CD14-positive monocyte (primary cell): ENCODE measurements at regions not wholly inside any gene's neighbourhood (a gene's known extent, or its start where the extent isn't known, plus 50 kb on each side); places are given as distances from the start of the nearest gene placed in this dataset.

ENCODE experiments used
- DNase-seq, 3 donors: peaks; one replicate each; pipeline ENCODE4 v3.0.0-alpha.2; 2011 to 2022
- H2AFZ ChIP-seq: 2 replicates; pipeline ENCODE4 v1.6.0; 2012; ENCODE audit warnings: mild to moderate bottlenecking, low read depth, low read length, inconsistent platforms; ENCODE audit not compliant: insufficient read depth, poor library complexity, severe bottlenecking
- H3K27ac ChIP-seq, 2 donors: 1 replicate in 1 of 2; 2 replicates in 1 of 2; pipeline ENCODE4 v1.5.1; 2012 to 2013; ENCODE audit warnings: low read length in 2 of 2, control low read depth in 1 of 2, inconsistent platforms in 1 of 2, low read depth in 1 of 2, mild to moderate bottlenecking in 1 of 2
- H3K27me3 ChIP-seq, 2 donors: one replicate each; pipeline versions ENCODE4 v1.6.0 to v1.6.1; 2011 to 2013; ENCODE audit warnings: low read length in 2 of 2; ENCODE audit not compliant: control insufficient read depth in 2 of 2, insufficient read depth in 2 of 2
- H3K36me3 ChIP-seq, 2 donors: replicated peaks in 1 of 2; 1 replicate in 1 of 2; 2 replicates in 1 of 2; pipeline versions ENCODE4 v1.5.1 to v1.6.1; 2012 to 2013; ENCODE audit warnings: low read length in 2 of 2, control low read depth in 1 of 2, inconsistent platforms in 1 of 2, mild to moderate bottlenecking in 1 of 2; ENCODE audit not compliant: insufficient read depth in 2 of 2, control insufficient read depth in 1 of 2
- H3K4me1 ChIP-seq, 2 donors: 1 replicate in 1 of 2; 2 replicates in 1 of 2; pipeline versions ENCODE4 v1.5.1 to v1.6.1; 2012 to 2013; ENCODE audit warnings: low read length in 2 of 2, control low read depth in 1 of 2, inconsistent platforms in 1 of 2, mild to moderate bottlenecking in 1 of 2, moderate library complexity in 1 of 2; ENCODE audit not compliant: insufficient read depth in 2 of 2, control insufficient read depth in 1 of 2
- H3K4me2 ChIP-seq: replicated peaks from 2 replicates; pipeline ENCODE3; 2012; ENCODE audit warnings: low read length, moderate library complexity, mild to moderate bottlenecking; ENCODE audit not compliant: poor library complexity, severe bottlenecking; ENCODE audit errors: extremely low read depth
- H3K4me3 ChIP-seq, 3 experiments: fragments of 200-600 bp in 1 of 3; sonication (generic) in 1 of 3; replicated peaks in 1 of 3; 1 replicate in 2 of 3; 2 replicates in 1 of 3; pipeline ENCODE4 v1.5.1; 2011 to 2013; ENCODE audit warnings: low read length in 3 of 3, mild to moderate bottlenecking in 3 of 3, control low read depth in 2 of 3, low read depth in 2 of 3, inconsistent platforms in 1 of 3, moderate library complexity in 1 of 3
- H3K79me2 ChIP-seq: 2 replicates; pipeline ENCODE4 v1.6.0; 2012; ENCODE audit warnings: mild to moderate bottlenecking, control low read depth, inconsistent platforms, low read length, moderate library complexity; ENCODE audit not compliant: insufficient read depth
- H3K9ac ChIP-seq: 2 replicates; pipeline ENCODE4 v1.6.0; 2017; ENCODE audit warnings: low read length, mild to moderate bottlenecking; ENCODE audit not compliant: insufficient read depth, poor library complexity, severe bottlenecking
- H3K9me3 ChIP-seq, 2 donors: replicated peaks in 1 of 2; 1 replicate in 1 of 2; 2 replicates in 1 of 2; pipeline versions ENCODE4 v1.5.1 to v1.6.1; 2012 to 2013; ENCODE audit warnings: low read length in 2 of 2, control low read depth in 1 of 2; ENCODE audit not compliant: control insufficient read depth in 1 of 2, insufficient read depth in 1 of 2
- H4K20me1 ChIP-seq: 2 replicates; pipeline ENCODE4 v1.6.0; 2012; ENCODE audit warnings: mild to moderate bottlenecking, low read length, control low read depth, moderate library complexity; ENCODE audit not compliant: insufficient read depth
- H3K27ac Mint-ChIP-seq, 7 donors: one replicate each; pipeline ENCODE4 v1.8.0; 2020; ENCODE audit warnings: mild to moderate bottlenecking in 7 of 7, mixed read lengths in 7 of 7, moderate library complexity in 6 of 7, inconsistent platforms in 2 of 7
- H3K27me3 Mint-ChIP-seq, 3 donors: one replicate each; pipeline ENCODE4 v1.8.0; 2021 to 2022; ENCODE audit warnings: low read depth in 3 of 3, mild to moderate bottlenecking in 3 of 3, mixed read lengths in 3 of 3, moderate library complexity in 3 of 3, inconsistent platforms in 1 of 3
- H3K36me3 Mint-ChIP-seq, 2 donors: one replicate each; pipeline ENCODE4 v1.8.0; 2020; ENCODE audit warnings: mixed read lengths in 2 of 2, inconsistent platforms in 1 of 2, mild to moderate bottlenecking in 1 of 2
- H3K4me1 Mint-ChIP-seq: one replicate; pipeline ENCODE4 v1.8.0; 2020; ENCODE audit warnings: mild to moderate bottlenecking, mixed read lengths
- H3K4me3 Mint-ChIP-seq, 2 donors: one replicate each; pipeline ENCODE4 v1.8.0; 2020; ENCODE audit warnings: mild to moderate bottlenecking in 2 of 2, mixed read lengths in 2 of 2, moderate library complexity in 1 of 2
- H3K9me3 Mint-ChIP-seq, 7 donors: one replicate each; pipeline ENCODE4 v1.8.0; 2020 to 2022; ENCODE audit warnings: mixed read lengths in 7 of 7, mild to moderate bottlenecking in 6 of 7, moderate library complexity in 6 of 7, inconsistent platforms in 2 of 7
- CTCF ChIP-seq: fragments of 200-600 bp; IDR thresholded peaks from one replicate; pipeline ENCODE4 v1.8.0; 2022; ENCODE audit warnings: antibody characterized with exemption, mild to moderate bottlenecking
- WGBS: methylation state at CpG from one replicate; pipeline ENCODE4 v1.1.5; 2013; ENCODE audit warnings: missing lambda C conversion rate; ENCODE audit not compliant: insufficient coverage; 5-methylcytosine and 5-hydroxymethylcytosine counted together
- intact Hi-C, 2 donors: fragments of 100-400 bp; cut with micrococcal nuclease; formaldehyde crosslinking; loops; one replicate each; pipeline versions ENCODE4 v1.15.0 to v1.15.1; 2023

DNA sequence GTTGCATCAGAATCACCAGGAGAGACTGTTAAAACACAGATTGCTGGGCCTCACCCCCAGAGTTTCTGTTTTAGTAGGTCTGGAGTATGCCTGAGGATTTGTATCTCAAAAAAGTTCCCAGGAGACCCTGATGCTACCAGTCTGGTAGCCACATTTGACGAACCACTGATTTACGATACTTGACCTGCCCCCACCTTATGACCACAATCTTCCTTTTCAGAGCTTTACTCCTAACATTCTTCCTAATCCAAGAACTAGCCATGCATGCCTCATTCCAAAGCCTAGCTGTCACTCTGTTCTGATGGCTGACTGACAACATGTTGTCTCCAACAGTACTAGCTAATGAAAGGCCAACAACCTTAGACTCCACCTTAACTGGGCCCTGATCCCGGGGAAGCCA lies 191.4 kb downstream of the MBD2 start:
- Histone ChIP-seq H3K27me3 (no peaks in the 10 kb centered on the region), H3K9ac (no peak overlapping the region), H3K4me2 (no peak overlapping the region), H3K9me3 (no peaks in the 10 kb centered on the region), H3K27ac (no peak overlapping the region), H4K20me1 (no peaks in the 10 kb centered on the region), H3K4me1 (no peaks in the 10 kb centered on the region), H2AFZ (no peak overlapping the region), H3K79me2 (no peaks in the 10 kb centered on the region), H3K36me3 (no peaks in the 10 kb centered on the region), H3K4me3 (no peak overlapping the region)
- intact Hi-C loops, result no loop called here
- no peak overlapping the region for H3K27ac Mint-ChIP-seq
- no peaks in the 10 kb centered on the region for H3K36me3 Mint-ChIP-seq
- peaks cover 0 to 4% (median 3%) of the 10 kb centered on the region in 3 donors for H3K27me3 Mint-ChIP-seq
- H3K4me3 Mint-ChIP-seq, result no peak overlapping the region
- TF ChIP-seq CTCF, result no peak
- H3K4me1 Mint-ChIP-seq, result no peaks in the 10 kb centered on the region
- no peak for DNase-seq
- peaks cover 0 to 4% (median 2%) of the 10 kb centered on the region in 7 donors for H3K9me3 Mint-ChIP-seq
- 88% methylated on average over 3 of the region's 3 CpGs for WGBS

DNA sequence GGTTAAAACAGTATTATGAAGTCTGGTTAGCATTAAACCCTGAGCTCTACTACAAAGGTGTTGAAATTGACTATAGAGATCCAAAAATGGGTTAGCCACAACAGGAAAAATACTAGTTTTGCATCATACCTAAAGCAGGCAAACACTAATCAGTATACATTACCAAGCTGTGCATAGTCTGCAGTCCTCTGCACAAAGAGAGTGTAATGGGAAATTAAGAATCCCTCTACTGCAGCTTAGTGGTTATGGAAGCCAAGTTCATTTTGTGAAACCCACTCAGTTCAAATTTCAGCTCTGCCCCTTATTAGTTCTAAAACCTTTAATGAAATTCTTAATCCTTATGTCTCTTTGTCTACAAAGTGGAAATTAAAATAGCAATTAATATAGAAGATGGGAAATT lies 192.1 kb downstream of the MBD2 start:
- Mint-ChIP-seq H3K4me1 (no peaks in the 10 kb centered on the region), H3K27ac (no peak overlapping the region), H3K9me3 (peaks cover 0 to 4% (median 2%) of the 10 kb centered on the region in 7 donors), H3K27me3 (peaks cover 0 to 4% (median 3%) of the 10 kb centered on the region in 3 donors), H3K4me3 (no peak overlapping the region), H3K36me3 (no peaks in the 10 kb centered on the region)
- Histone ChIP-seq H3K79me2 (no peaks in the 10 kb centered on the region), H3K9ac (no peak overlapping the region), H4K20me1 (no peaks in the 10 kb centered on the region), H3K9me3 (no peaks in the 10 kb centered on the region), H3K4me3 (no peak overlapping the region), H3K4me2 (no peak overlapping the region), H3K27me3 (no peaks in the 10 kb centered on the region), H3K27ac (no peak overlapping the region), H3K4me1 (no peaks in the 10 kb centered on the region), H2AFZ (no peak overlapping the region), H3K36me3 (no peaks in the 10 kb centered on the region)
- DNase-seq, result no peak
- intact Hi-C loops, result no loop called here
- no peak for TF ChIP-seq CTCF
